CD1c-positive myeloid dendritic cell (primary cell): ENCODE measurements at regions not wholly inside any gene's neighbourhood (a gene's known extent, or its start where the extent isn't known, plus 50 kb on each side); places are given as distances from the start of the nearest gene placed in this dataset.
A peak's percentile ranks its signal among the peaks of the same experiment; 100 is the strongest.

Source experiments
- DNase-seq: peaks from one replicate; pipeline ENCODE4 v3.0.0-alpha.2; 2016; ENCODE audit errors: extremely low spot score

DNA sequence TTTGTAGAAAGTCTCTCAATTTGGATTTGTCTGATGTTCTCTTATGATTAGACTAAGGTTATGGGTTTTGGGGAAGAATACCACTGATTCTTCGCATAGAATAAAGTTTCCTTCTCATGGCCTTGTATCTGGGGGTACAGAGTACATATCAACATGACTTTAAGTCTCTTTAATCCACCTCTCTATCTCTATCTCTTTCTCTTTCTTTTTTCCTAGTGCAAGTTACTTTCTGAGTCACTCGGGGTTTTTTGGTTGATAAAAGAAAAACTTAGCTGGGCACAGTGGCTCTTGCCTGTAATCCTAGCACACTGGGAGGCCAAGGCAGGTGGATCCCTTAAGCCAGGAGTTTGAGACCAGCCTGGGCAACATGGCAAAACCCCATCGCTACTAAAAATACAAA, 100.1 kb upstream of the MAP4K3 start:
- no peak for DNase-seq

DNA sequence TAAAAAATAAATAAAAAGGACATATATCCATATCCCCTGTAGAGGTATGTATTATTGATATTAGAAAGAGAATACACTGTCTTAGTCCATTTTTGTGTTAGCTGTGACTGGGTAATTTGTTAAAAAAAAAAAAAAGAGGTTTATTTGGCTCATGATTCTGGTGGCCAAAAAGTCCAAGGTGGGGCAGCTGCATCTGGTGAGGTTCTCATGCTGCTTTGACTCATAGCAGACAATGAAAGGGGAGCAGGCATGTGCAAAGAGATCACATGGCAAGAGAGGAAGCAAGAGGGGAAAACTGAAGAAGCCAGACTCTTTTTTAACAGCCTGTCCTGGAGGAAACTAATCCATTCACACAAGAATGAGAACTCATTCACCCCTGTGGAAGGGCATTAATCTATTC, 101.6 kb upstream of the MAP4K3 start:
- DNase-seq, result no peak

GRCh38 chr2:39540414-39540813, 103.3 kb upstream of the MAP4K3 start:
- no peak for DNase-seq

DNA sequence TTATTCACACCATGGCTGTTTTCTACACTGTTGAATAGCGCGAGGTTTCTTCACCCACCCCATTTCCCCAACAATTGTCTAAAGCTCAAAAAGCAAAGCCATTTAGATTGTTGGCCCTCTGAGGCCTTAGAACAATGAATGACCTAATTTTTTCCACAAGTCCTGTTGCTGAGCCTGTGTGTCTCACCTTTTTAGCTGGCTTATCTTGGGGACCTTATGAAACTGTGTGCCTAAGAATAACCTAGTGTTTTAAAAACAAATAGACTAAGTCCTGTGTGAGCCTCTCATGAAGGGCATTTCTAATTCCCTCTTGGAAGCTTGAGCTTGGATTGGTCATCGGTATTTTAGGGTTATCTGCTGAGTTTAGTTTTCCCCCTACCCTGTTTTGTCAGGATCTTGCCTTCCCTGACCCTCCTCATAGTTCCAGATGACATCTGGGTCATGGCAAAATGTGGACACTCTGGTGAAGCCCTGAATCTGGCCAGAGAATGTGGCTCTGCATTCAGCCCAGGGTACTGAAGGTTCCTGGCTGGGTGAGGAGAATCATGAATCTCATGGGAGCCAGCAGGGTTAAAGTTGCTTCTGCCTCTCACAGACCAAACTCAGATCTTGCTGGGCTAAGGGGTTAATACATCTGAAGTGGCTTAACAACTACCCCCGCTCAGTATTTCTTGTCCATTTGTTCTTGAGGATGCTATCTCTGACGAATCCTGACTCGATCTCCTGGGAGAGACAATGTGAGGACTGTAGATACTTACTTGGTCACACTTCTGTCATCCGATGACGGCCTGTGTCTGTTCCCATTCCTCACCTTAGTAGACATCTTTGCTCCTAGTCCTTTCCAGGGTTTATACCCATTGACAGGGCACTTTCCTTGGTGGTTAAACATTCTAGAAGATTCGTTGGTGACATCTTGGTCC, 104.2 kb upstream of the MAP4K3 start:
- no peak for DNase-seq

GRCh38 chr2:39542523-39542922, 105.4 kb upstream of the MAP4K3 start:
- no peak for DNase-seq

- no peak for DNase-seq
Observed at GRCh38 chr2:39545957-39546356, 108.9 kb upstream of the MAP4K3 start.

- no peak for DNase-seq
Observed at GRCh38 chr2:39546409-39546808, 109.3 kb upstream of the MAP4K3 start.

DNA sequence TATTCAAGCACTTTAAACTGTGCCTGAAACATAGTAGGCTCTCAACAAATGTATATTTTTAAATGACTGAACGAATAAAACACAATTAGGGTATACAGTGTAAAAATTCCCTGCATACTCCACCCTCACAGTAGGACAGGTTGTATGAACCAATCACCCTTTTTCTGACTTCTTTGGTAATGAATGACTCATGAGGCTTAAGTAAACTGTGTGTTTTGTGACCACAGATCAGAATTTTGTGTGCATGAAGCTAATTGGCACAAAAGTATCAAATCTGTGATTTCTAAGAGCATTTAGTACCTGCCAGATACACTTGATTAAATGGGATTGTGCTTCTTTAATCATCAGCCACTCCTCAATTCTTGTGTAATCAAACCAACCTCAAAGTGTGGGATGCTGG, 109.9 kb upstream of the MAP4K3 start:
- DNase-seq, result no peak

- no peak for DNase-seq
Observed at GRCh38 chr2:39547811-39548719, 111.0 kb upstream of the MAP4K3 start.

- DNase-seq, result peak; percentile 3
Observed at GRCh38 chr2:39549000-39549399, 111.9 kb upstream of the MAP4K3 start.

- DNase-seq, result no peak
Observed at GRCh38 chr2:39549718-39550464, 112.8 kb upstream of the MAP4K3 start.

DNA sequence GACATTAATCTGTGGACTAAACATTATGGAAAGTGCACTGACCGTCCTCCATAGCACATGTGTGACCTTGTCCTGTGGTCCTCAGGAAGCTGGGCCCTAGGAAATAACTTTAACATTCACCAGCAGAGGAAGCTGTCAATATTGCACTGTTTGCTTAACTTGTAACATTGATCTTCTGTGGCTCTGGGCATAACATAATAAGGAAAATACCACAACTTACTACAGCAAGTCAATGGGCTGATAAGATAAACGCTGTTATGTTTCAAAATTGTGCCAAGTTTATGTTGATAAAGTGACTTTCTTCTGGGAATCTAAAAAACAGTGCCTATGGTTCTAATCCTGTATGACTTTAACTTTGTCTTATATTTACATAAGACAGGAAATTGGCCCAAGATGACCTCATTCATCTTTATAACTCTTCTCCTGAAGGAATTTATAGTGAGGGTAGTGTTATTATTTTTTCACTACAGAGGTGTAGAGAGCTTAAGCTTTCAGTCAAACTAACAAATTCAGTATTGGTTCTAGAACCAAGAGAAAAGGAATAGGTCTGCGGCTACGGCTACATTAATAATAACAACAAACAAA, 113.7 kb upstream of the MAP4K3 start:
- DNase-seq, result no peak

GRCh38 chr2:39558906-39559305, 106.8 kb upstream of the TMEM178A start:
- no peak for DNase-seq

- DNase-seq, result no peak
Observed at GRCh38 chr2:39563572-39563971, 102.1 kb upstream of the TMEM178A start.

- no peak for DNase-seq
Observed at GRCh38 chr2:39567507-39567906, 98.2 kb upstream of the TMEM178A start.

DNA sequence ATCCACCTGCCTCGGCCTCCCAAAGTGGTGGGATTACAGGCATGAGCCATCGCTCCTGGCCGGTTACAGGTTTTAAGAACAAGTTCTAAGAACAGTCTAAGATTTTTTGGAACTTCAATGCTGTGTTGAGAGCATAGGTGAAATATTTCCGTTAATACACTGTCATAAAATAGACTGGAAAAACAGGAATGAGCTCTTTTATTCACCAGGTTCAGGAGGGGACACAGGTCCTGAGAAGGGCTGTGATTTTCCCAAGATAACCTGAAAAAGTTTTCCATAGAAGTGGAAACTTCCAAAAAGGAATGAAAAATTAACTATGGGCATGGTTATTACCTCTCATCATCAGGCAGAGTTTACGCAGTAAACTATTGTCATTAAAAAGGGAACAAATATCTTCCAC, 97.6 kb upstream of the TMEM178A start:
- no peak for DNase-seq

GRCh38 chr2:39568561-39569006, 97.1 kb upstream of the TMEM178A start:
- DNase-seq, result no peak

DNA sequence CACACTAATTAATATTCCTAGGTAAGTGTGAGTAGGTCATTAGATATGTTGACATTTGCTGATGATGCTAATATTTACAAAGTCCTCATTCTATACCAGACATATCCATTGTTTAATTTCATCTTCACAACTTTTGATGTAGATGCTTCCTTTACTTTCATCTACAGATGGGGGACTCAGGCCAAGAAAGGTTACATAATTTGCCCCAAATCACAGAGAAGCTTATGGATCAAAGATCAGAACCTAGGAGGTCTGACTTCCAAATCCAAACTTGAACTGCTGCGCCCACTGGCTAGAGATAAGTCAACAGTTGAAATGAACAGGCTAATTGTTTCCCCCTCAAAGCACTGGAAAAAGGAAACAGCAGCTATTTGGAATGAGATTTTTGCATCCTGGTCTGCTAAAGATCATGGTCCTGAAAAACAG, 95.6 kb upstream of the TMEM178A start:
- DNase-seq, result no peak

DNA sequence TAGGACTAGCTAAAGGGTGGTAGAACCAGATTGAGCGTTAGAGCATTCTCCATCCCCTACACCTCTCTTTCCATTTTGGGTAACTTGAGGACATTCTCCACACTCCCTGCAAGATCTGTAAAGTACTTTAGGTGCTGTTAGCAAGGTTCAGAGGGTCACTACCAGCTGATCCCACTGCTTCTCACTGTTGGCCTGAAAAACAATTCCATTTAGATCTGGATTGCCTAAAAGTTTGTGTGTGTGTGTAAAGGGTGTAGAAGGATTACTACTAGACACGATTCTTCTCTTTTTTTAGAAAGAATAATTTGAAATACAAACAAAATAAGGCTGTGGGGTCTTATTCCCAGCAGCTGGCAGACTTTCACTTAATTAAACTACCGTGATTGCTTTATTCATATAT, 95.1 kb upstream of the TMEM178A start:
- DNase-seq, result no peak

GRCh38 chr2:39571111-39571731, 94.5 kb upstream of the TMEM178A start:
- no peak for DNase-seq

DNA sequence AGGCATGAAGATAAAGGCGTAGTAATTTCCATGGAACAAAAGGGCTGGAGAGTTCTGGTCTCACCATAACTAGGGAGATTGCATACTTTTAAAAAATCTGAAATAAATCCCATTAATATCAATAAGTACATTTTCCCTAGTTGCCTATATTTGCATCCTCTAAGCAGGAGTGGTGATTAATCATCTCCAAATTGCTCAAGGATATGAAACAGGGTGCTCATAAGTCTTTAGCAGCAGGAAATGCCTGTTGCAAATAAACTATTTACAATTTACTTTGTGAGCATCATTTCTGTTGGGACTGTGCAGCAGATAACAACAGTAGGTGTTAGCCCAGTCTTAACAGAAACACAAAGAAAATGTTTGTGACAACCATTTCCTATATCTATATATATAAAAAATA, 92.4 kb upstream of the TMEM178A start:
- DNase-seq, result no peak
